H1 (cell line): ENCODE measurements at regions not wholly inside any gene's neighbourhood (a gene's known extent, or its start where the extent isn't known, plus 50 kb on each side); places are given as distances from the start of the nearest gene placed in this dataset.

ENCODE experiments used
- CTCF ChIA-PET: fragments of 300-600 bp; sonication (Branson Sonifier 250); formaldehyde crosslinking; loops from one replicate; lab custom pipeline; 2021; ENCODE audit not compliant: partially characterized antibody; lab: Charles Lee
- POLR2A ChIA-PET: fragments of 300-600 bp; sonication (Branson Sonifier 250); formaldehyde crosslinking; loops from one replicate; lab custom pipeline; 2021; ENCODE audit warnings: inconsistent platforms; ENCODE audit not compliant: partially characterized antibody; lab: Charles Lee
- DNase-seq, 2 experiments: peaks; one replicate each; pipeline versions ENCODE4 v3.0.0 to v3.0.0-alpha.2; 2010 to 2022; ENCODE audit warnings: low spot score in 2 of 2, low read depth in 1 of 2, mixed read lengths in 1 of 2
- FAIRE-seq: peaks from 2 replicates; lab custom pipeline; 2011; peaks lifted over from hg19 to GRCh38; lab: Jason Lieb, UNC
- H2AFZ ChIP-seq: 2 replicates; pipeline ENCODE4 v1.8.1; 2012; ENCODE audit warnings: low read length, inconsistent platforms
- H2AK5ac ChIP-seq: 2 replicates; pipeline ENCODE4 v1.6.1; 2013; ENCODE audit warnings: low read depth, low read length
- H2BK120ac ChIP-seq: replicated peaks from 2 replicates; pipeline ENCODE3; 2013; ENCODE audit warnings: low read depth, low read length, inconsistent platforms
- H2BK12ac ChIP-seq: 2 replicates; pipeline ENCODE4 v1.6.1; 2013; ENCODE audit warnings: low read depth, low read length
- H2BK15ac ChIP-seq: 2 replicates; pipeline ENCODE4 v1.6.1; 2013; ENCODE audit warnings: low read length
- H2BK20ac ChIP-seq: 2 replicates; pipeline ENCODE4 v1.6.1; 2013; ENCODE audit warnings: low read length
- H2BK5ac ChIP-seq: 2 replicates; pipeline ENCODE4 v1.6.1; 2013; ENCODE audit warnings: low read depth, low read length
- H3K14ac ChIP-seq: 2 replicates; pipeline ENCODE4 v1.6.1; 2013; ENCODE audit warnings: inconsistent platforms; ENCODE audit not compliant: insufficient read length
- H3K18ac ChIP-seq: 2 replicates; pipeline ENCODE4 v1.6.1; 2013; ENCODE audit warnings: low read length; ENCODE audit errors: extremely low read depth
- H3K23ac ChIP-seq: 2 replicates; pipeline ENCODE4 v1.6.1; 2013; ENCODE audit warnings: inconsistent platforms; ENCODE audit not compliant: insufficient read length
- H3K23me2 ChIP-seq: 2 replicates; pipeline ENCODE4 v1.6.1; 2013; ENCODE audit warnings: low read depth, low read length
- H3K27ac ChIP-seq: 2 replicates; pipeline ENCODE4 v1.6.1; 2011; ENCODE audit warnings: low read depth, low read length, inconsistent platforms
- H3K27me3 ChIP-seq, 4 experiments: replicated peaks in 1 of 4; 1 replicate in 1 of 4; 2 replicates in 3 of 4; pipeline versions ENCODE4 v1.6.1 to v1.8.1; 2011 to 2013; ENCODE audit warnings: low read length in 3 of 4, mild to moderate bottlenecking in 3 of 4, inconsistent platforms in 2 of 4, mixed read lengths in 2 of 4, moderate library complexity in 1 of 4; ENCODE audit not compliant: control insufficient read depth in 3 of 4, insufficient read depth in 3 of 4; ENCODE audit errors: extremely low read depth in 1 of 4
- H3K36me3 ChIP-seq, 4 experiments: 2 replicates each; pipeline versions ENCODE4 v1.6.1 to v1.8.1; 2011 to 2013; ENCODE audit warnings: mild to moderate bottlenecking in 4 of 4, low read length in 3 of 4, moderate library complexity in 2 of 4, control low read depth in 1 of 4, inconsistent platforms in 1 of 4; ENCODE audit not compliant: insufficient read depth in 4 of 4, control insufficient read depth in 2 of 4
- H3K4ac ChIP-seq: replicated peaks from 2 replicates; pipeline ENCODE3; 2013; ENCODE audit warnings: low read length, low read depth, mixed read lengths, inconsistent platforms; ENCODE audit not compliant: insufficient read length
- H3K4me1 ChIP-seq, 4 experiments: replicated peaks in 1 of 4; 1 replicate in 1 of 4; 2 replicates in 3 of 4; pipeline versions ENCODE4 v1.6.1 to v1.8.1; 2011 to 2013; ENCODE audit warnings: low read length in 3 of 4, inconsistent platforms in 2 of 4, mixed read lengths in 1 of 4; ENCODE audit not compliant: insufficient read depth in 4 of 4, control insufficient read depth in 3 of 4
- H3K4me2 ChIP-seq, 2 experiments: 2 replicates each; pipeline versions ENCODE4 v1.6.1 to v1.8.1; 2011 to 2013; ENCODE audit warnings: low read depth in 2 of 2, low read length in 2 of 2, control low read depth in 1 of 2, inconsistent platforms in 1 of 2, mild to moderate bottlenecking in 1 of 2; ENCODE audit not compliant: insufficient read depth in 1 of 2
- H3K4me3 ChIP-seq, 4 experiments: fragments of 200-600, 300-600 bp in 1 of 4; sonication (generic), shearing (Covaris generic), sonication (Bioruptor Twin) in 1 of 4; 2 replicates each; pipeline versions ENCODE4 v1.5.1 to v1.8.1; 2011 to 2016; ENCODE audit warnings: low read length in 4 of 4, low read depth in 3 of 4, control low read depth in 2 of 4, inconsistent platforms in 2 of 4, mild to moderate bottlenecking in 2 of 4, mixed read lengths in 1 of 4, moderate library complexity in 1 of 4; ENCODE audit not compliant: insufficient read depth in 2 of 4; ENCODE audit errors: extremely low read depth in 1 of 4
- H3K56ac ChIP-seq: replicated peaks from 2 replicates; pipeline ENCODE3; 2013; ENCODE audit warnings: low read depth, mild to moderate bottlenecking, mixed read lengths, low read length, inconsistent platforms; ENCODE audit not compliant: insufficient read length
- H3K79me1 ChIP-seq: 2 replicates; pipeline ENCODE4 v1.6.1; 2013; ENCODE audit warnings: low read depth, low read length, control low read depth
- H3K79me2 ChIP-seq, 2 experiments: 2 replicates each; pipeline versions ENCODE4 v1.6.1 to v1.8.1; 2012 to 2013; ENCODE audit warnings: low read length in 2 of 2, mild to moderate bottlenecking in 2 of 2, inconsistent platforms in 1 of 2; ENCODE audit not compliant: insufficient read depth in 2 of 2, control insufficient read depth in 1 of 2
- H3K9ac ChIP-seq, 4 experiments: replicated peaks in 1 of 4; 1 replicate in 1 of 4; 2 replicates in 3 of 4; pipeline versions ENCODE4 v1.6.1 to v1.8.1; 2011 to 2013; ENCODE audit warnings: low read depth in 3 of 4, low read length in 3 of 4, control low read depth in 2 of 4, mild to moderate bottlenecking in 2 of 4, moderate library complexity in 2 of 4, inconsistent platforms in 1 of 4; ENCODE audit errors: extremely low read depth in 1 of 4
- H3K9me3 ChIP-seq, 2 experiments: 2 replicates each; pipeline versions ENCODE4 v1.6.1 to v1.8.1; 2012 to 2013; ENCODE audit warnings: mild to moderate bottlenecking in 2 of 2, moderate library complexity in 2 of 2, control low read depth in 1 of 2, inconsistent platforms in 1 of 2, low read depth in 1 of 2, low read length in 1 of 2, mixed read lengths in 1 of 2; ENCODE audit not compliant: insufficient read depth in 2 of 2
- H4K20me1 ChIP-seq, 2 experiments: replicated peaks in 1 of 2; 2 replicates each; pipeline versions ENCODE3 to v1.8.1; 2011 to 2013; ENCODE audit warnings: inconsistent platforms in 2 of 2, low read length in 2 of 2, mild to moderate bottlenecking in 1 of 2; ENCODE audit not compliant: insufficient read depth in 2 of 2, control insufficient read depth in 1 of 2
- H4K5ac ChIP-seq: 2 replicates; pipeline ENCODE4 v1.6.1; 2013; ENCODE audit warnings: low read length, low read depth, mixed read lengths, inconsistent platforms; ENCODE audit not compliant: insufficient read length
- H4K8ac ChIP-seq: 2 replicates; pipeline ENCODE4 v1.8.0; 2013; ENCODE audit warnings: mild to moderate bottlenecking, moderate library complexity, low read length, inconsistent platforms; ENCODE audit not compliant: insufficient read depth; ENCODE audit errors: extremely low read depth
- H4K91ac ChIP-seq: replicated peaks from 2 replicates; pipeline ENCODE3; 2013; ENCODE audit warnings: low read length, mixed read lengths, inconsistent platforms; ENCODE audit not compliant: insufficient read length
- E2F6 ChIP-seq: IDR thresholded peaks from 2 replicates; pipeline ENCODE4 v1.6.1; 2012; ENCODE audit warnings: inconsistent platforms
- GABPA ChIP-seq: IDR thresholded peaks from 2 replicates; pipeline ENCODE4 v1.6.1; 2011; ENCODE audit warnings: mild to moderate bottlenecking, low read length, moderate library complexity, borderline replicate concordance; ENCODE audit not compliant: insufficient read depth
- JUND ChIP-seq: IDR thresholded peaks from 2 replicates; pipeline ENCODE4 v1.6.1; 2011; ENCODE audit warnings: mild to moderate bottlenecking, improper control_type of control experiment, low read length
- KDM1A ChIP-seq: fragments of 200-600, 300-600 bp; sonication (generic); IDR thresholded peaks from 2 replicates; pipeline ENCODE4 v1.7.1; 2016; ENCODE audit warnings: mild to moderate bottlenecking, low read length, borderline replicate concordance
- MAX ChIP-seq: IDR thresholded peaks from 2 replicates; pipeline ENCODE4 v1.6.1; 2012; ENCODE audit warnings: inconsistent platforms
- PHF8 ChIP-seq: fragments of 200-600 bp; sonication (generic); conservative IDR thresholded peaks from 2 replicates; pipeline ENCODE4 v1.7.1; 2012; ENCODE audit warnings: low read depth, mild to moderate bottlenecking, inconsistent platforms, low read length, moderate library complexity
- POLR2A ChIP-seq, 2 experiments: IDR thresholded peaks; 1 replicate in 1 of 2; 2 replicates in 1 of 2; pipeline ENCODE4 v1.6.1; 2011; ENCODE audit warnings: low read depth in 2 of 2, low read length in 2 of 2, mild to moderate bottlenecking in 2 of 2; ENCODE audit errors: control extremely low read depth in 1 of 2
- POLR2AphosphoS5 ChIP-seq: IDR thresholded peaks from 2 replicates; pipeline ENCODE4 v1.6.1; 2011; ENCODE audit warnings: low read depth, low read length
- RAD21 ChIP-seq, 2 experiments: IDR thresholded peaks in 1 of 2; conservative IDR thresholded peaks in 1 of 2; 2 replicates each; pipeline ENCODE4 v1.6.1; 2011; ENCODE audit warnings: low read depth in 2 of 2, low read length in 2 of 2, improper control_type of control experiment in 1 of 2, inconsistent platforms in 1 of 2, mild to moderate bottlenecking in 1 of 2, moderate library complexity in 1 of 2
- SP1 ChIP-seq: IDR thresholded peaks from 2 replicates; pipeline ENCODE4 v1.6.1; 2011; ENCODE audit warnings: low read depth, low read length
- SUZ12 ChIP-seq: fragments of 200-600 bp; sonication (generic); IDR thresholded peaks from 2 replicates; pipeline ENCODE4 v1.6.1; 2012; ENCODE audit warnings: mild to moderate bottlenecking, inconsistent platforms, low read length, moderate library complexity, mixed read lengths
- TBP ChIP-seq: IDR thresholded peaks from 2 replicates; pipeline ENCODE4 v1.6.1; 2011; ENCODE audit warnings: low read depth, low read length, improper control_type of control experiment
- WGBS, 2 experiments: shearing (Covaris generic) in 1 of 2; methylation state at CpG; one replicate each; pipeline versions ENCODE4 v1.1.6 to v1.1.7; 2013 to 2015; ENCODE audit warnings: low lambda C conversion rate in 2 of 2, mixed read lengths in 2 of 2, inconsistent platforms in 1 of 2, low coverage in 1 of 2, missing lambda C conversion rate in 1 of 2; ENCODE audit not compliant: insufficient replicate concordance in 2 of 2, insufficient coverage in 1 of 2, insufficient read length in 1 of 2; ENCODE audit errors: extremely low coverage in 1 of 2, missing lambda C conversion rate in 1 of 2; 5-methylcytosine and 5-hydroxymethylcytosine counted together
- TF ChIP-seq, protein P1 (sequence below): IDR thresholded peaks from 2 replicates; pipeline ENCODE4 v1.6.1; 2011; ENCODE audit warnings: low read length, improper control_type of control experiment

DNA sequence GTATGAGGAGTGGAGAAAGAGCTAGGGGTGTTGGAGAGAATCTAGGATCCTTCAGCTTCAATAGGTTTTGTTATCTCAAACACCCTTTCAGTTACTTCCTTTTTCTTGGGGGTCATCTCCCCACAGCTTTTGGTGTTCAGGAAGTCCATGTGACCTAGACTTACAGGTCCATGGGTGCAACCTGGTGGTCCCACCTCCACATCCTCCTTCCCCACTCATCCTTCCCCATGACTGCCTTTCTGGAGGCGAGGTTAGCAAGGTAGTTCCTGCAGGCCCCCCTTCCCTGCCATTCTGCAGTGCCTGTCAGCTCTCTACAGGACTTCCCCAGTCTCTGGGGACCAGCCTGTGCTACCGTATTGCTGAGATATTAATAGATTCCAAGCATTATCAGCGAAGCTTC lies 107.6 kb downstream of the TMEM17 start:
- H3K27ac ChIP-seq: no peak overlapping the region
- H3K56ac ChIP-seq: no peak overlapping the region
- H4K8ac ChIP-seq: no peak overlapping the region
- no peak overlapping the region for H2BK15ac ChIP-seq
- no peak overlapping the region for H2AK5ac ChIP-seq
- no peaks in the 10 kb centered on the region for H3K79me1 ChIP-seq
- H3K9ac ChIP-seq: no peak overlapping the region
- no peaks in the 10 kb centered on the region for H3K9me3 ChIP-seq
- CTCF ChIA-PET: interaction anchor here (0.9 to 1.6 kb wide), 3 partner anchors 16 to 325 kb away, joined by 3 to 4 read pairs (median 3); no protein-coding TSS in a partner anchor
- POLR2A ChIA-PET: interaction anchor here (1.2 kb wide), 1 partner anchor 44 kb away, joined by 3 read pairs; no protein-coding TSS in a partner anchor
- DNase-seq (no peak), FAIRE-seq (no peak)
- no peak overlapping the region for H2AFZ ChIP-seq
- H3K79me2 ChIP-seq: no peaks in the 10 kb centered on the region
- no peak overlapping the region for H3K4me2 ChIP-seq
- H4K20me1 ChIP-seq: no peaks in the 10 kb centered on the region
- no peak overlapping the region for H4K91ac ChIP-seq
- 55% methylated on average over 3 of the region's 3 CpGs; no CpG with 5 or more reads in 1 of the 2 experiments for WGBS, 2 experiments
- no peak overlapping the region for H3K4ac ChIP-seq
- H3K4me3 ChIP-seq: no peak overlapping the region
- H2BK5ac ChIP-seq: no peak overlapping the region
- no peaks in the 10 kb centered on the region for H3K4me1 ChIP-seq
- no peak overlapping the region for H3K23ac ChIP-seq
- H3K14ac ChIP-seq: no peak overlapping the region
- H3K23me2 ChIP-seq: no peaks in the 10 kb centered on the region
- no peak overlapping the region for H3K18ac ChIP-seq
- 0 out of 2 replicates have a peak overlapping the region, but pooled peaks have one; percentile 19 for H2BK12ac ChIP-seq
- no peaks in the 10 kb centered on the region for H3K27me3 ChIP-seq
- H3K36me3 ChIP-seq: no peaks in the 10 kb centered on the region
- peak overlapping the region; percentile 75; the same call in 1 of the 2 replicates for H2BK20ac ChIP-seq
- H2BK120ac ChIP-seq: no peak overlapping the region
- no peak overlapping the region for H4K5ac ChIP-seq
- TF ChIP-seq GABPA: no peak
- no peak for TF ChIP-seq KDM1A
- no peak for TF ChIP-seq RAD21 (IDR thresholded peaks at IDR 0.05 in 1 of 2, conservative IDR thresholded peaks at IDR 0.05 in 1 of 2; ENCODE audit: low read depth in 2 of 2, low read length in 2 of 2)
- no peak for TF ChIP-seq TBP
- no peak for TF ChIP-seq SP1
- no peak for TF ChIP-seq SUZ12
- TF ChIP-seq MAX: no peak
- TF ChIP-seq, protein P1, sequence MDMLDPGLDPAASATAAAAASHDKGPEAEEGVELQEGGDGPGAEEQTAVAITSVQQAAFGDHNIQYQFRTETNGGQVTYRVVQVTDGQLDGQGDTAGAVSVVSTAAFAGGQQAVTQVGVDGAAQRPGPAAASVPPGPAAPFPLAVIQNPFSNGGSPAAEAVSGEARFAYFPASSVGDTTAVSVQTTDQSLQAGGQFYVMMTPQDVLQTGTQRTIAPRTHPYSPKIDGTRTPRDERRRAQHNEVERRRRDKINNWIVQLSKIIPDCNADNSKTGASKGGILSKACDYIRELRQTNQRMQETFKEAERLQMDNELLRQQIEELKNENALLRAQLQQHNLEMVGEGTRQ: no peak
- no peak for TF ChIP-seq E2F6
- TF ChIP-seq POLR2AphosphoS5: no peak
- no peak for TF ChIP-seq POLR2A (IDR thresholded peaks at IDR 0.05; ENCODE audit: control extremely low read depth in 1 of 2, low read depth in 2 of 2, low read length in 2 of 2)
- no peak for TF ChIP-seq PHF8
- TF ChIP-seq JUND: no peak
